ENCODE measurements at regions not wholly inside any gene's neighbourhood (a gene's known extent, or its start where the extent isn't known, plus 50 kb on each side); places are given as distances from the start of the nearest gene placed in this dataset.
"Not testable (repeated sequence)": the region's sequence is repeated elsewhere in the genome, so short reads cannot be mapped to it uniquely, and the experiment has no call there.

DNA sequence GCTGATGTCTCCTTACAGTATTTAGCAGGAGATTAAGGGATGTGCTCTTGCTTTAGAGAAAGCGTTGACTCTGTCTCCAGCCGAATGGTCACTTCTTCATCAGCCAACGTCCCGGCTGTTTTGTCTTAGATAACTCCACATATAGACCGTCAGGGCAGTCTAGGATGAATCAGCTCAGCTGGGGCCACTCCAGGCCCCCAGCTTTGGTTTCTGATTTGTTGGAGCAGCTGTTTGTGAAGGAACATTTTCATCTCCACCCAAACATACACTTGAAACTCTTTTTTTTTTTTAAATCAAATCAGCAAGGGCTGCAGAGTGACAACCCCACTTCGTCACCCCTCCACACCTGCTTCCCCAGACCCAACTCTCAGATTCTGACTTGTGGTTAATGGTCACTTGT, 206.1 kb upstream of the GALNT2 start:
- H3K36me3 ChIP-seq = no peaks in the 10 kb centered on the region
- no peaks in the 10 kb centered on the region for H3K4me1 ChIP-seq
- H3K27ac ChIP-seq = no peak overlapping the region
- H3K4me3 ChIP-seq = no peak overlapping the region
- no peak for DNase-seq (ENCODE audit: low spot score in 2 of 2)
- TF ChIP-seq, protein P1, sequence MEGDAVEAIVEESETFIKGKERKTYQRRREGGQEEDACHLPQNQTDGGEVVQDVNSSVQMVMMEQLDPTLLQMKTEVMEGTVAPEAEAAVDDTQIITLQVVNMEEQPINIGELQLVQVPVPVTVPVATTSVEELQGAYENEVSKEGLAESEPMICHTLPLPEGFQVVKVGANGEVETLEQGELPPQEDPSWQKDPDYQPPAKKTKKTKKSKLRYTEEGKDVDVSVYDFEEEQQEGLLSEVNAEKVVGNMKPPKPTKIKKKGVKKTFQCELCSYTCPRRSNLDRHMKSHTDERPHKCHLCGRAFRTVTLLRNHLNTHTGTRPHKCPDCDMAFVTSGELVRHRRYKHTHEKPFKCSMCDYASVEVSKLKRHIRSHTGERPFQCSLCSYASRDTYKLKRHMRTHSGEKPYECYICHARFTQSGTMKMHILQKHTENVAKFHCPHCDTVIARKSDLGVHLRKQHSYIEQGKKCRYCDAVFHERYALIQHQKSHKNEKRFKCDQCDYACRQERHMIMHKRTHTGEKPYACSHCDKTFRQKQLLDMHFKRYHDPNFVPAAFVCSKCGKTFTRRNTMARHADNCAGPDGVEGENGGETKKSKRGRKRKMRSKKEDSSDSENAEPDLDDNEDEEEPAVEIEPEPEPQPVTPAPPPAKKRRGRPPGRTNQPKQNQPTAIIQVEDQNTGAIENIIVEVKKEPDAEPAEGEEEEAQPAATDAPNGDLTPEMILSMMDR (IDR thresholded peaks at IDR 0.05) = no peak
- TF ChIP-seq POLR2A (IDR thresholded peaks at IDR 0.05) (no peak), POLR2AphosphoS5 (IDR thresholded peaks at IDR 0.05) (no peak)
- no peaks in the 10 kb centered on the region for H3K27me3 ChIP-seq
- no peaks in the 10 kb centered on the region for H3K9me3 ChIP-seq
- intact Hi-C loops (cut with DNase I; ENCODE audit: low total_unique reads) = no loop called here

- Histone ChIP-seq H3K9me3 (no peaks in the 10 kb centered on the region), H3K27me3 (no peaks in the 10 kb centered on the region), H3K4me3 (no peak overlapping the region), H3K4me1 (no peaks in the 10 kb centered on the region), H3K27ac (peak overlapping the region in 1 of 2 donors; percentile 25), H3K36me3 (no peaks in the 10 kb centered on the region)
- TF ChIP-seq, protein P1 (IDR thresholded peaks at IDR 0.05) = no peak
- no peak for TF ChIP-seq POLR2A (IDR thresholded peaks at IDR 0.05)
- no peak for TF ChIP-seq POLR2AphosphoS5 (IDR thresholded peaks at IDR 0.05)
- intact Hi-C loops (cut with DNase I; ENCODE audit: low total_unique reads) = no loop called here
- no peak for DNase-seq (ENCODE audit: low spot score in 2 of 2)
Measured at GRCh38 chr1:229862017-229862774, 204.8 kb upstream of the GALNT2 start.

DNA sequence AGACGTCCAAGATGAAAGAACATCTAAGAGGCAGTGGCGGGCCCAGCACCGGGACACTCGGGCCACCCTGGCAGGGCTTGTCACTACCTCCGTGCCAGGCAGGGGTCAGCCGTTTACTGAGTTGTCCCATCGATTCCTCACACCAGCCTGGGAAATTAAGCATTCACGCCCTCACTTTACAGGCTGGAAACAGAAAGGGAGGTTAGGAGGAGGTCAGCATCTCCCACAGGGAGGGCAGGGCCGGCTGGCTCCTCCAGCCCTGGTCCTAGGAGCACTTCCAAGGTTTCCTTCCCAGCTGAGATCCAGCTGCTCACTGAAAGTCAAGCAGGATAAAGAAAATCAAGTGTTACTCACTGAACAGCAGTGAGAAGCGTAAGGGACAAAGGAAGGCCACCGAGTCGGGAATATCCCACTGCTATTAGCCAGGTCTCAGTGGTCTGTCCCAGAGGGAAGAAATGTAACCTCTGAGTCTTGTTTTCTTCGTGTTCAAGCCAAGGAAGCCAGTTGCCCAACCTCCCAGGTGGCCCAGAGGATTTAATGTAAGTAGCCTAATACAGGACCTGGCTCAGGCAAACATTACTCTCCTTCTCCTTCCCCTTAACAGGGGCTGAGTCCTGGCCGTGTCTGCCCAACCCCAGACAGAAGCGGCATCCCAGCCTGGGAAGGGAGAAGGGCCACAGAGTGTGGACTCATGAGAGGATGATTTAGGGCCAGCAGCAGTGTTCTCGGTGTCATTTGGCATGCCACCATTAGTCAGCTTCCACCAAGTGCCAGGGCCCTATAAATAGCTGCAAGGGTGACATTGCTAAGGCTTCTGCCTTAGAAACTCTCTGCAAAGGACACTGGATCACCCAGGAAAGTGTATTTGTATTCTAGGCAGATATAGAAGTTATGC, 203.1 kb upstream of the GALNT2 start:
- TF ChIP-seq POLR2AphosphoS5 (IDR thresholded peaks at IDR 0.05) = no peak
- TF ChIP-seq, protein P1 (IDR thresholded peaks at IDR 0.05) = no peak
- TF ChIP-seq POLR2A (IDR thresholded peaks at IDR 0.05) = no peak
- H3K36me3 ChIP-seq = no peaks in the 10 kb centered on the region
- no peak overlapping the region for H3K4me3 ChIP-seq
- no peak overlapping the region for H3K27ac ChIP-seq
- no peaks in the 10 kb centered on the region for H3K27me3 ChIP-seq
- intact Hi-C loops (cut with DNase I; ENCODE audit: low total_unique reads) = no loop called here
- H3K9me3 ChIP-seq = no peaks in the 10 kb centered on the region
- no peak for DNase-seq (ENCODE audit: low spot score in 2 of 2)
- H3K4me1 ChIP-seq = no peaks in the 10 kb centered on the region

GRCh38 chr1:229864686-229865230, 202.3 kb upstream of the GALNT2 start:
- TF ChIP-seq POLR2A (IDR thresholded peaks at IDR 0.05) (no peak), POLR2AphosphoS5 (IDR thresholded peaks at IDR 0.05) (no peak)
- TF ChIP-seq, protein P1 (IDR thresholded peaks at IDR 0.05) = no peak
- Histone ChIP-seq H3K27me3 (no peaks in the 10 kb centered on the region), H3K9me3 (no peaks in the 10 kb centered on the region), H3K36me3 (no peaks in the 10 kb centered on the region), H3K27ac (no peak overlapping the region), H3K4me3 (no peak overlapping the region), H3K4me1 (no peaks in the 10 kb centered on the region)
- intact Hi-C loops (cut with DNase I; ENCODE audit: low total_unique reads) = no loop called here
- no peak for DNase-seq (ENCODE audit: low spot score in 2 of 2)

GRCh38 chr1:229865321-229865720, 201.7 kb upstream of the GALNT2 start:
- intact Hi-C loops (cut with DNase I; ENCODE audit: low total_unique reads); H3K27ac ChIP-seq; H3K9me3 ChIP-seq; H3K27me3 ChIP-seq; H3K4me3 ChIP-seq; H3K36me3 ChIP-seq; DNase-seq (ENCODE audit: low spot score in 2 of 2); H3K4me1 ChIP-seq: not testable (repeated sequence)
